Upper lobe of left lung (tissue), 6 donors: ENCODE measurements at regions not wholly inside any gene's neighbourhood (a gene's known extent, or its start where the extent isn't known, plus 50 kb on each side); places are given as distances from the start of the nearest gene placed in this dataset.

Experiments used
- ATAC-seq, 2 donors: fragments of 200-7000 bp; cut with Tn5 transposase; one replicate each; pipeline ENCODE4 v1.9.1; 2022; ENCODE audit warnings: mild to moderate bottlenecking in 2 of 2, moderate library complexity in 2 of 2; ENCODE audit not compliant: low FRiP score in 2 of 2
- DNase-seq, 2 donors: peaks; one replicate each; pipeline ENCODE4 v3.0.0-alpha.2; 2019 to 2020
- H3K27ac ChIP-seq, 4 donors: fragments of 200-600 bp; sonication (generic); one replicate each; pipeline ENCODE4 v1.5.1; 2016 to 2019
- H3K27me3 ChIP-seq, 4 donors: fragments of 200-600 bp; sonication (generic); one replicate each; pipeline ENCODE4 v1.5.1; 2017 to 2019
- H3K36me3 ChIP-seq, 4 donors: fragments of 200-600 bp; sonication (generic); one replicate each; pipeline ENCODE4 v1.5.1; 2016 to 2019
- H3K4me1 ChIP-seq, 4 donors: fragments of 200-600 bp; sonication (generic); one replicate each; pipeline ENCODE4 v1.5.1; 2018 to 2019
- H3K4me3 ChIP-seq, 4 donors: fragments of 200-600 bp; sonication (generic); one replicate each; pipeline ENCODE4 v1.5.1; 2017 to 2019; ENCODE audit warnings: mild to moderate bottlenecking in 2 of 4, moderate library complexity in 1 of 4
- H3K9me3 ChIP-seq, 4 donors: fragments of 200-600 bp; sonication (generic); one replicate each; pipeline ENCODE4 v1.5.1; 2018 to 2019
- EP300 ChIP-seq, 4 donors: sonication (generic); formaldehyde crosslinking; IDR thresholded peaks; one replicate each; pipeline ENCODE4 v1.5.1; 2017; ENCODE audit warnings: antibody characterized with exemption in 4 of 4, control low read depth in 2 of 4
- POLR2A ChIP-seq, 4 donors: fragments of 450-650 bp; IDR thresholded peaks; one replicate each; pipeline ENCODE4 v1.5.1; 2016 to 2017; ENCODE audit warnings: antibody characterized with exemption in 4 of 4, mild to moderate bottlenecking in 2 of 4
- POLR2AphosphoS5 ChIP-seq, 2 donors: sonication (generic); formaldehyde crosslinking; IDR thresholded peaks; one replicate each; pipeline ENCODE4 v1.5.1; 2017; ENCODE audit warnings: antibody characterized with exemption in 2 of 2
- WGBS, 2 donors: methylation state at CpG; one replicate each; pipeline ENCODE4 v1.1.5; 2017 to 2018; 5-methylcytosine and 5-hydroxymethylcytosine counted together
- TF ChIP-seq, protein P1 (sequence below), 6 experiments: fragments of 450-650 bp in 4 of 6; fragments of 200-600 bp in 2 of 6; sonication (generic) in 2 of 6; IDR thresholded peaks; one replicate each; pipeline ENCODE4 v1.5.1; 2016 to 2019; ENCODE audit warnings: antibody characterized with exemption in 6 of 6
- donor health status: DM: no; HTN: no; CAD: no; lungs with moderate emphysema.
- donor health status: DM: no; HTN: yes; CAD: no; lungs with severe emphysema.

DNA sequence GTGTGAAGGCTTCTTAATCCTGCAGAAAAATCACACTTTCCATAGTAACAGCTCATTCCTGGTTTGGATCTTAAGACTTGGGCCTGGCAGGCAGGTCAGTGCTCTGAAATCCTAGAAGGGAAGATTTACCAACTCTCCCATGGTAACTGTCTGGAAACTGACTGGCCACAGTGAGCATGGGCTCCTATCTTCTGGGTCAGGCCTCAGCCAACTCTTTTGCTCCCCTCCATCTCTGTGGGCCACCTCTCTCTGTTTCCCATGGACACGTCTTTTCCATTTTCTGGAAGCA is 86.7 kb downstream of the ACAA2 start:
- Histone ChIP-seq H3K36me3 (no peaks in the 10 kb centered on the region), H3K9me3 (no peaks in the 10 kb centered on the region), H3K4me1 (peaks cover 20 to 29% (median 24%) of the 10 kb centered on the region in 4 donors), H3K27me3 (no peaks in the 10 kb centered on the region), H3K4me3 (no peak overlapping the region), H3K27ac (no peak overlapping the region)
- DNase-seq (no peak), ATAC-seq (peak in 1 of 2 donors; percentile 21)
- TF ChIP-seq EP300 (IDR thresholded peaks at IDR 0.05) (no peak), POLR2A (IDR thresholded peaks at IDR 0.05) (no peak), POLR2AphosphoS5 (IDR thresholded peaks at IDR 0.05) (no peak)
- TF ChIP-seq, protein P1, sequence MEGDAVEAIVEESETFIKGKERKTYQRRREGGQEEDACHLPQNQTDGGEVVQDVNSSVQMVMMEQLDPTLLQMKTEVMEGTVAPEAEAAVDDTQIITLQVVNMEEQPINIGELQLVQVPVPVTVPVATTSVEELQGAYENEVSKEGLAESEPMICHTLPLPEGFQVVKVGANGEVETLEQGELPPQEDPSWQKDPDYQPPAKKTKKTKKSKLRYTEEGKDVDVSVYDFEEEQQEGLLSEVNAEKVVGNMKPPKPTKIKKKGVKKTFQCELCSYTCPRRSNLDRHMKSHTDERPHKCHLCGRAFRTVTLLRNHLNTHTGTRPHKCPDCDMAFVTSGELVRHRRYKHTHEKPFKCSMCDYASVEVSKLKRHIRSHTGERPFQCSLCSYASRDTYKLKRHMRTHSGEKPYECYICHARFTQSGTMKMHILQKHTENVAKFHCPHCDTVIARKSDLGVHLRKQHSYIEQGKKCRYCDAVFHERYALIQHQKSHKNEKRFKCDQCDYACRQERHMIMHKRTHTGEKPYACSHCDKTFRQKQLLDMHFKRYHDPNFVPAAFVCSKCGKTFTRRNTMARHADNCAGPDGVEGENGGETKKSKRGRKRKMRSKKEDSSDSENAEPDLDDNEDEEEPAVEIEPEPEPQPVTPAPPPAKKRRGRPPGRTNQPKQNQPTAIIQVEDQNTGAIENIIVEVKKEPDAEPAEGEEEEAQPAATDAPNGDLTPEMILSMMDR (IDR thresholded peaks at IDR 0.05), result no peak
- 86 to 100% methylated on average over 1 of the region's 1 CpG for WGBS, 2 donors

DNA sequence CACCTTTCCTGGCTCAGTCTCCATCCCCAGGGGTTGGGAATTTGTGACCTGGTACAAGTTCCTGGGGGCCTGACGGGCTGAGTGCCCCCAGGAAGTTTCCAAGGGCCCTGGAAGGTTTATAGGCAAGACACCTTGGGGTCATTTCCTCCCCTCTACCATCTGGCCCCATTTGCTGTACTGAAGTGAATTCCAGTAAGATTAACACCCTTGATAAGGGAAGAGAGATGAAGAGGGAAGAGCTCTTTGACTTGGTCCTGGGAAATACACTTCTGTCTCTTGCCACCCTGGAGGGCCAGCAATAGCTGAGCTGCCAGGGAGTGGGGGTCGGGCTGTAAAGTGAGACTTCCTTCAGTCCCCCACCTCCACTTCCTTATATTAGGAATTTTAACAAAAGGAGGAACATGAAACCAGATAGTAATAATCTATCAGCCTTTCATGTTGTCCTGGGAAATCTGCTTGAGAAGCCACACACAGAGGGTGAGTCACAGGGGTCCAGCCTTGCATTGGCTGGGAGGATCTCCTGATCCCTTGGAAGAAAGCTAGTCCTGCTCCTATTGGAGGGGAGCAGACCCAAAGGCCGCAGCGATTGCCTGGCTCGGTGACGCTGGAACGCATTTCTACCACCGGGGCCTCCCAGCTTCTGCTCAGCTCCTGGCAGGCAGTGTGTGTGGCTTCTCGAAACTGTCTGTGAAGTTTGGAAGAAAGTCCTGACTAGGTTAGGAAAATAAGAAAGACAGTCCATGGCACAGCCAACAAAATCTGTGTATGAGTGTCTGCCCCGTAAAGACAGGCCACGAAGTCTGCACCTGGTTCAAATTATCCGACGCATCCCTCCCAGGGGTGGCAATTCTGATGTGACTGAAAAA is 87.3 kb downstream of the ACAA2 start:
- Histone ChIP-seq H3K27ac (peak overlapping the region in 1 of 4 donors; percentile 61), H3K36me3 (no peaks in the 10 kb centered on the region), H3K9me3 (no peaks in the 10 kb centered on the region), H3K27me3 (no peaks in the 10 kb centered on the region), H3K4me1 (peaks cover 20 to 29% (median 23%) of the 10 kb centered on the region in 4 donors), H3K4me3 (no peak overlapping the region)
- TF ChIP-seq, protein P1 (IDR thresholded peaks at IDR 0.05), result no peak
- no peak for TF ChIP-seq POLR2AphosphoS5 (IDR thresholded peaks at IDR 0.05)
- TF ChIP-seq POLR2A (IDR thresholded peaks at IDR 0.05), result no peak
- no peak for TF ChIP-seq EP300 (IDR thresholded peaks at IDR 0.05)
- DNase-seq, result peak in 1 of 2 donors; percentile 52
- 57 to 73% methylated on average over 7 to 13 of the region's 13 CpGs for WGBS, 2 donors
- peak; percentile 23 to 92 for ATAC-seq

DNA sequence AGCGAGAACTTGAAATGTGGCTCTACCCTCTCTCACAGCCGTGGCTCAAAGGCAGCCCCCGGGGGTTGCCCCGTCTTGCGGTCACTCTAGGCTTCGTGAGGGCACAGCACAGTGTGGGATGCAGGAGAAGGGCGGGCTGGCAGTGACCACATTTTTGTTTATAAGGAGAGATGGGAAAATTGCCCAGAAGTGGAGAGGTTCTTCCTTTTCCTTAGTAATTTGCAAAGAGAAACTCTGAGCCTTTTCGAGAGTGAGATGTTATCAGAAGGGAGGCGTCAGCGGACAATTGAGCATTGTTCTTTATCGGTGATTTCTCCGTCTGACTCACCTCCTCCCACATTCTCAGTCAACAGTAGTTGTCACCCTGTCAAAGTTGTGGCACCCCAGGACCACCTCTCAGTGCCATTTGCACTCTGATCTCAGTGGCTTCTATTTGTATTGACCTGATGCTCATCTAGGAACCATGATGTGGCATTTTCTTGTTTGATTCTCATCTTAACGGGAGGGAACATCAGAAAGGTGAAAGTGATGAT is 89.6 kb downstream of the ACAA2 start:
- Histone ChIP-seq H3K27me3 (no peaks in the 10 kb centered on the region), H3K4me1 (peaks cover 7 to 16% (median 13%) of the 10 kb centered on the region in 4 donors), H3K36me3 (no peaks in the 10 kb centered on the region), H3K9me3 (no peaks in the 10 kb centered on the region), H3K4me3 (no peak overlapping the region), H3K27ac (no peak overlapping the region)
- peak in 1 of 2 donors; percentile 32 for DNase-seq
- ATAC-seq, result peak in 1 of 2 donors; percentile 63
- TF ChIP-seq, protein P1 (IDR thresholded peaks at IDR 0.05), result no peak
- TF ChIP-seq POLR2AphosphoS5 (IDR thresholded peaks at IDR 0.05) (peak; percentile 17 to 21), EP300 (IDR thresholded peaks at IDR 0.05) (peak in 1 of 4 donors; percentile 35), POLR2A (IDR thresholded peaks at IDR 0.05) (no peak)
- 10 to 16% methylated on average over 13 of the region's 13 CpGs for WGBS, 2 donors

DNA sequence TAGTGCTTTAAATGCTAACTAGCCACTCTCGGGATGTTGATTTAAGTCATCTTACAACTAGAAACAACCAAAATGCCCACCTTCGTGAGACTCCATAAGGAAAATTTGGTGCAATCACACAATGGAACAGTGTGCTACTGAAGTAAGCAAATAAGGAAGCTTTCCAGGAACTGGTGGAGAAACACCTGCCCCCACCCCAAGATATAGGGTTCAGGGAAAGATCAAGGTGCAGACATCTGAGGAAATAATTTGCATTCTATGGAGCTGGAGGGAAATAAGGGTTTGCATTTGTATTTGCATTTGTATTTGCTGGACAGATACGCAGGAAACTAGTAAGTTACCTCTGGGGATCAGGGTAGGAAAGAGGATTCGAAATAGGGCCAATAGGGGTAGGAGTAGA is 90.9 kb downstream of the ACAA2 start:
- Histone ChIP-seq H3K36me3 (no peaks in the 10 kb centered on the region), H3K4me1 (peaks cover 7 to 16% (median 13%) of the 10 kb centered on the region in 4 donors), H3K27me3 (no peaks in the 10 kb centered on the region), H3K9me3 (no peaks in the 10 kb centered on the region), H3K4me3 (no peak overlapping the region), H3K27ac (no peak overlapping the region)
- DNase-seq, result no peak
- no peak for TF ChIP-seq POLR2AphosphoS5 (IDR thresholded peaks at IDR 0.05)
- TF ChIP-seq, protein P1 (IDR thresholded peaks at IDR 0.05), result no peak
- no peak for TF ChIP-seq POLR2A (IDR thresholded peaks at IDR 0.05)
- no peak for TF ChIP-seq EP300 (IDR thresholded peaks at IDR 0.05)
- ATAC-seq, result no peak
- WGBS, 2 donors, result 74 to 85% methylated on average over 4 of the region's 4 CpGs
